ENCODE measurements at regions not wholly inside any gene's neighbourhood (a gene's known extent, or its start where the extent isn't known, plus 50 kb on each side); places are given as distances from the start of the nearest gene placed in this dataset.
"Not testable (repeated sequence)": the region's sequence is repeated elsewhere in the genome, so short reads cannot be mapped to it uniquely, and the experiment has no call there.

- no peaks in the 10 kb centered on the region for H3K4me1 ChIP-seq (ENCODE audit: control insufficient read depth, insufficient read depth, low read length)
- no peaks in the 10 kb centered on the region for H3K27me3 ChIP-seq (ENCODE audit: control insufficient read depth, insufficient read depth, low read length)
- no peaks in the 10 kb centered on the region for H3K9me3 ChIP-seq (ENCODE audit: control insufficient read depth, insufficient read depth, low read length)
- H3K4me3 ChIP-seq (ENCODE audit: low read depth, low read length) = no peak overlapping the region
- H3K27ac ChIP-seq (ENCODE audit: low read depth, low read length) = no peak overlapping the region
- H3K36me3 ChIP-seq (ENCODE audit: control insufficient read depth, insufficient read depth, low read length) = no peaks in the 10 kb centered on the region
- no peak overlapping the region for H3K9ac ChIP-seq (ENCODE audit: low read depth, low read length)
Measured at GRCh38 chr12:61250303-61250702, 1009.9 kb upstream of the USP15 start.

DNA sequence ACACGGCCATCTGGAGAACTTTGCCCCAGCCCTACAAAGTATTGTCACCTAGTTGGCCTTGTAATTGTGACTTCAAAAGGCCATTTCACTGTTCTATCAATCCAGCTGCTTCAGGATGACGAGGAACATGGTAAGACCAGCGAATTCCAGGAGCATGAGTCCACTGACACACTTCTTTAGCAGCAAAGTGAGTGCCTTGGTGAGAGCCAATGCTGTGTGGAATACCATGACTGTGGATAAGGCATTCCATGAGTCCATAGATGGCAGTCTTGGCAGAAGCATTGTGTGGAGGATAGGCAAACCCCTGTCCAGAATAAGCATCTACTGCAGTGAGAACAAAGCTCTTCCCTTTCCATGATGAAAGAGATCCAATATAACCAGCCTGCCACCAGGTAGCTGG is 1009.1 kb upstream of the USP15 start:
- Histone ChIP-seq H3K9ac (ENCODE audit: low read depth, low read length) (no peak overlapping the region), H3K9me3 (ENCODE audit: control insufficient read depth, insufficient read depth, low read length) (no peaks in the 10 kb centered on the region), H3K27ac (ENCODE audit: low read depth, low read length) (no peak overlapping the region), H3K4me1 (ENCODE audit: control insufficient read depth, insufficient read depth, low read length) (no peaks in the 10 kb centered on the region), H3K4me3 (ENCODE audit: low read depth, low read length) (no peak overlapping the region), H3K36me3 (ENCODE audit: control insufficient read depth, insufficient read depth, low read length) (no peaks in the 10 kb centered on the region), H3K27me3 (ENCODE audit: control insufficient read depth, insufficient read depth, low read length) (no peaks in the 10 kb centered on the region)

DNA sequence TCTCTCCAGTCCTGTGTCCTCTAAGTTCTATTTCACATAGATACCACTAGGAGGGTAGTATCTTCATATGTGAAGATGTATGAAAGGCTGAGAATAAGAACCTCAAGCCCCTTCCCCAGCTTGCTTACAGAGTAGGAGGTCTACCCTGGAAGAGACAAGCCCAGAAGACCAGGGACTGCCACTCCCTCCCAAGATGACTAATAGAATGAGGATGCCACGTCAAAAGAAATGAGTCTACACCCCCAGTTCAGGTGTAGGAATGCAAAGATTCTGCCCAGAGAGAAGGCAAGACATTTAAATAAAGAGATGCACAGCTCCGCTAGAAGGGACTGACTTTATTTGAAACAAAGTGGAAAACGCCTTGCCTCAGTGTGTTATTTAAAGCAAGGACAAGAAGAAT is 1006.0 kb upstream of the USP15 start:
- no peaks in the 10 kb centered on the region for H3K27me3 ChIP-seq (ENCODE audit: control insufficient read depth, insufficient read depth, low read length)
- no peaks in the 10 kb centered on the region for H3K9me3 ChIP-seq (ENCODE audit: control insufficient read depth, insufficient read depth, low read length)
- no peak overlapping the region for H3K27ac ChIP-seq (ENCODE audit: low read depth, low read length)
- H3K9ac ChIP-seq (ENCODE audit: low read depth, low read length) = no peak overlapping the region
- H3K4me1 ChIP-seq (ENCODE audit: control insufficient read depth, insufficient read depth, low read length) = no peaks in the 10 kb centered on the region
- no peak overlapping the region for H3K4me3 ChIP-seq (ENCODE audit: low read depth, low read length)
- H3K36me3 ChIP-seq (ENCODE audit: control insufficient read depth, insufficient read depth, low read length) = no peaks in the 10 kb centered on the region

DNA sequence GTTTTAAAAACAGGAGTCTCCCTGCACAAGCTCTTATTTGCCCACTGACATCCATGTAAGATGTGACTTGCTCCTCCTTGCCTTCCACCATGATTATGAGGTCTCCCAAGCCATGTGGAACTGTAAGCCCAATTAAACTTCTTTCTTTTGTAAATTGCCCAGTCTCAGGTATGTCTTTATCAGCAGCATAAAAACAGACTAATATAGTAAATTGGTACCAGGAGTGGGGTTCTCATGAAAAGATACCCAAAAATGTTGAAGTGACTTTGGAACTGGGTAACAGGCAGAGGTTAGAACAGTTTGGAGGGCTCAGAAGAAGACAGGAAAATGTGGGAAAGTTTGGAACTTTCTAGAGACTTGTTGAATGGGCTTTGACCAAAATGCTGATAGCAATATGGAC is 995.9 kb upstream of the USP15 start:
- not testable (repeated sequence) for H3K4me3 ChIP-seq (ENCODE audit: low read depth, low read length); H3K9ac ChIP-seq (ENCODE audit: low read depth, low read length); H3K4me1 ChIP-seq (ENCODE audit: control insufficient read depth, insufficient read depth, low read length); H3K36me3 ChIP-seq (ENCODE audit: control insufficient read depth, insufficient read depth, low read length); H3K27ac ChIP-seq (ENCODE audit: low read depth, low read length); H3K27me3 ChIP-seq (ENCODE audit: control insufficient read depth, insufficient read depth, low read length)
- H3K9me3 ChIP-seq (ENCODE audit: control insufficient read depth, insufficient read depth, low read length) = peaks cover 20% of the 10 kb centered on the region

GRCh38 chr12:61267474-61267873 is 992.7 kb upstream of the USP15 start:
- no peak overlapping the region for H3K27ac ChIP-seq (ENCODE audit: low read depth, low read length)
- no peaks in the 10 kb centered on the region for H3K36me3 ChIP-seq (ENCODE audit: control insufficient read depth, insufficient read depth, low read length)
- H3K4me1 ChIP-seq (ENCODE audit: control insufficient read depth, insufficient read depth, low read length) = no peaks in the 10 kb centered on the region
- no peaks in the 10 kb centered on the region for H3K27me3 ChIP-seq (ENCODE audit: control insufficient read depth, insufficient read depth, low read length)
- H3K4me3 ChIP-seq (ENCODE audit: low read depth, low read length) = no peak overlapping the region
- no peak overlapping the region for H3K9ac ChIP-seq (ENCODE audit: low read depth, low read length)
- H3K9me3 ChIP-seq (ENCODE audit: control insufficient read depth, insufficient read depth, low read length) = peaks cover 20% of the 10 kb centered on the region

- no peaks in the 10 kb centered on the region for H3K9me3 ChIP-seq (ENCODE audit: control insufficient read depth, insufficient read depth, low read length)
- no peaks in the 10 kb centered on the region for H3K4me1 ChIP-seq (ENCODE audit: control insufficient read depth, insufficient read depth, low read length)
- no peaks in the 10 kb centered on the region for H3K27me3 ChIP-seq (ENCODE audit: control insufficient read depth, insufficient read depth, low read length)
- no peaks in the 10 kb centered on the region for H3K36me3 ChIP-seq (ENCODE audit: control insufficient read depth, insufficient read depth, low read length)
- H3K27ac ChIP-seq (ENCODE audit: low read depth, low read length) = no peak overlapping the region
- no peak overlapping the region for H3K9ac ChIP-seq (ENCODE audit: low read depth, low read length)
- H3K4me3 ChIP-seq (ENCODE audit: low read depth, low read length) = no peak overlapping the region
Measured at GRCh38 chr12:61272441-61272840, 987.8 kb upstream of the USP15 start.

DNA sequence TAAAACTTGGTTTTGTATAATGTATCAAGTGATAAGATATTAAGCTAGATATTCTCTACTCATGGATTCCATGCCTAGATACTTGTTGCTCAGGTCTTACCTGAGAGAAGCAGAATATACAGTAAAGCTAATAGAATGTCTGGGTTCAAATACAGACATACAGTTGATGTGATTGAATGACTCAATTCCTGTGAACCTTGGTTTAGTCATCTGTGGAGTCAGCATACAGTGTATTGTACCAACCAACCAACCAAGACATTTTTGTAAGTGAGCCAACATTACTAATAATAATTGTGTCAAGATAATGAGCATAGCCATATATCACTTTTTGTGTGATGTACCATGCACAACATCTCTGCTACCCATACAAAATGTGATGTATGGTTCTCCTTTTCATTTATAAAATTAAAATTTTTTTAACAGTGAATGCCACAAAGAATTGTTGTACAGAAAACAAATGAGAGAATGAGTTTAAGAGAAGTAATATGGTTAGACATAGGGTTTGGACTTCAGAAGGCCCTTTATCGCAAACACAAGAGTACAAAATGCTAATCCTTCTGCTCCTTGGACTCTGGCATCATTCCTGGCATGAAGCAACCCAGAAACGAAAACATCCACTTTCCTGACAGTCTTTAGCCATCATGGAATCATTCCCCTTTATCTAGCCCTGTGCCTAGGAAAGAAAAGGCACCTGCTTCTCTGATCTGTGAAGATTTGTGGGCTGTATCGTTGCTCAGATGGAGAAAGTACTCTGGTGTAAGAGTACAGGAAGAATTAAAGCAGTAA is 977.2 kb upstream of the USP15 start:
- H3K9ac ChIP-seq (ENCODE audit: low read depth, low read length) = no peak overlapping the region
- H3K27me3 ChIP-seq (ENCODE audit: control insufficient read depth, insufficient read depth, low read length) = no peaks in the 10 kb centered on the region
- no peaks in the 10 kb centered on the region for H3K4me1 ChIP-seq (ENCODE audit: control insufficient read depth, insufficient read depth, low read length)

GRCh38 chr12:61290473-61290872 is 969.7 kb upstream of the USP15 start:
- no peak overlapping the region for H3K9ac ChIP-seq (ENCODE audit: low read depth, low read length)
- H3K36me3 ChIP-seq (ENCODE audit: control insufficient read depth, insufficient read depth, low read length) = no peaks in the 10 kb centered on the region
- H3K9me3 ChIP-seq (ENCODE audit: control insufficient read depth, insufficient read depth, low read length) = peaks cover 51% of the 10 kb centered on the region
- no peaks in the 10 kb centered on the region for H3K27me3 ChIP-seq (ENCODE audit: control insufficient read depth, insufficient read depth, low read length)
- no peaks in the 10 kb centered on the region for H3K4me1 ChIP-seq (ENCODE audit: control insufficient read depth, insufficient read depth, low read length)
- H3K4me3 ChIP-seq (ENCODE audit: low read depth, low read length) = no peak overlapping the region
- no peak overlapping the region for H3K27ac ChIP-seq (ENCODE audit: low read depth, low read length)

More for the DNA sequence above, 977.2 kb upstream of the USP15 start:
- Histone ChIP-seq H3K4me3 (ENCODE audit: low read depth, low read length) (no peak overlapping the region), H3K9me3 (ENCODE audit: control insufficient read depth, insufficient read depth, low read length) (peaks cover 24% of the 10 kb centered on the region), H3K27ac (ENCODE audit: low read depth, low read length) (no peak overlapping the region), H3K36me3 (ENCODE audit: control insufficient read depth, insufficient read depth, low read length) (no peaks in the 10 kb centered on the region)

- H3K36me3 ChIP-seq (ENCODE audit: control insufficient read depth, insufficient read depth, low read length) = no peaks in the 10 kb centered on the region
- no peak overlapping the region for H3K9ac ChIP-seq (ENCODE audit: low read depth, low read length)
- no peak overlapping the region for H3K27ac ChIP-seq (ENCODE audit: low read depth, low read length)
- peaks cover 46% of the 10 kb centered on the region for H3K9me3 ChIP-seq (ENCODE audit: control insufficient read depth, insufficient read depth, low read length)
- H3K4me3 ChIP-seq (ENCODE audit: low read depth, low read length) = no peak overlapping the region
- no peaks in the 10 kb centered on the region for H3K4me1 ChIP-seq (ENCODE audit: control insufficient read depth, insufficient read depth, low read length)
- H3K27me3 ChIP-seq (ENCODE audit: control insufficient read depth, insufficient read depth, low read length) = no peaks in the 10 kb centered on the region
Measured at GRCh38 chr12:61291647-61292046, 968.6 kb upstream of the USP15 start.

- H3K4me1 ChIP-seq (ENCODE audit: control insufficient read depth, insufficient read depth, low read length); H3K4me3 ChIP-seq (ENCODE audit: low read depth, low read length); H3K27ac ChIP-seq (ENCODE audit: low read depth, low read length); H3K36me3 ChIP-seq (ENCODE audit: control insufficient read depth, insufficient read depth, low read length); H3K27me3 ChIP-seq (ENCODE audit: control insufficient read depth, insufficient read depth, low read length); H3K9ac ChIP-seq (ENCODE audit: low read depth, low read length): not testable (repeated sequence)
- H3K9me3 ChIP-seq (ENCODE audit: control insufficient read depth, insufficient read depth, low read length) = peaks cover 24% of the 10 kb centered on the region
Measured at GRCh38 chr12:61294011-61294410, 966.2 kb upstream of the USP15 start.

GRCh38 chr12:61301817-61302216 is 958.4 kb upstream of the USP15 start:
- no peak overlapping the region for H3K9ac ChIP-seq (ENCODE audit: low read depth, low read length)
- no peaks in the 10 kb centered on the region for H3K36me3 ChIP-seq (ENCODE audit: control insufficient read depth, insufficient read depth, low read length)
- no peaks in the 10 kb centered on the region for H3K4me1 ChIP-seq (ENCODE audit: control insufficient read depth, insufficient read depth, low read length)
- no peaks in the 10 kb centered on the region for H3K9me3 ChIP-seq (ENCODE audit: control insufficient read depth, insufficient read depth, low read length)
- no peaks in the 10 kb centered on the region for H3K27me3 ChIP-seq (ENCODE audit: control insufficient read depth, insufficient read depth, low read length)
- H3K27ac ChIP-seq (ENCODE audit: low read depth, low read length) = no peak overlapping the region
- no peak overlapping the region for H3K4me3 ChIP-seq (ENCODE audit: low read depth, low read length)
